Activated B cell treated with CpG ODN at 0.5 μM for 24 hours (primary cell): ENCODE measurements at regions not wholly inside any gene's neighbourhood (a gene's known extent, or its start where the extent isn't known, plus 50 kb on each side); places are given as distances from the start of the nearest gene placed in this dataset.
"Not testable (repeated sequence)": the region's sequence is repeated elsewhere in the genome, so short reads cannot be mapped to it uniquely, and the experiment has no call there.

Experiments used
- ATAC-seq: fragments of 200-7000 bp; cut with Tn5 transposase; one replicate; pipeline ENCODE4 v1.10.0; 2021; ENCODE audit warnings: low read depth, mild to moderate bottlenecking, moderate library complexity
- CTCF ChIA-PET: fragments of 350-600 bp; sonication (Branson Sonifier 250); formaldehyde crosslinking; loops from one replicate; lab custom pipeline; 2021; ENCODE audit warnings: antibody characterized with exemption; lab: Charles Lee
- POLR2A ChIA-PET: fragments of 350-600 bp; sonication (Branson Sonifier 250); formaldehyde crosslinking; loops from one replicate; lab custom pipeline; 2021; ENCODE audit warnings: antibody characterized with exemption; lab: Charles Lee
- DNase-seq: peaks from one replicate; pipeline ENCODE4 v3.0.0; 2022
- H3K27ac Mint-ChIP-seq: one replicate; pipeline ENCODE4 v1.8.0; 2020; ENCODE audit warnings: mixed read lengths
- H3K27me3 Mint-ChIP-seq: one replicate; pipeline ENCODE4 v1.8.0; 2021; ENCODE audit warnings: mixed read lengths
- H3K36me3 Mint-ChIP-seq: one replicate; pipeline ENCODE4 v1.8.0; 2021; ENCODE audit warnings: low read depth, mixed read lengths
- H3K4me1 Mint-ChIP-seq: one replicate; pipeline ENCODE4 v1.8.0; 2021; ENCODE audit warnings: mixed read lengths
- H3K4me3 Mint-ChIP-seq: one replicate; pipeline ENCODE4 v1.8.0; 2020; ENCODE audit warnings: mild to moderate bottlenecking, mixed read lengths
- H3K9me3 Mint-ChIP-seq: one replicate; pipeline ENCODE4 v1.8.0; 2020; ENCODE audit warnings: mixed read lengths
- intact Hi-C: fragments of 100-400 bp; cut with micrococcal nuclease; formaldehyde crosslinking; loops from one replicate; pipeline ENCODE4 v1.15.1; 2024
- TF ChIP-seq, protein P1 (sequence below): fragments of 200-600 bp; IDR thresholded peaks from one replicate; pipeline ENCODE4 v1.8.0; 2022; ENCODE audit warnings: antibody characterized with exemption, mild to moderate bottlenecking

DNA sequence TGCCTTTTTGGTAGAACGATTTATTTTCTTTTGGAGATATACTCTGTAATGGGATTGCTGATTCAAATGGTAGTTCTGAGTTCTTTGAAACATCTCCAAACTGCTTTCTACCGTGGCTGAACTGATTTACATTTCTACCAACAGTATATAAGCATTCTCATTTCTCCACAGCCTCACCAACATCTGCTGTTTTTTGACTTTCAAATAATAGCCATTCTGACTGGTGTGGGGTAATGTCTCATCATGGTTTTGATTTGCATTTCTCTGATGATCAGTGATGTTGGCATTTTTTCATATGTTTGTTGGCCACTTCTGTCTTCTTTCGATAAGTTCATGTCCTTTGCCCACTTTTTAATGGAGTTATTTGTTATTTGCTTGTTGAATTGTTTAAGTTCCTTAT lies 154.0 kb downstream of the ABHD5 start:
- CTCF ChIA-PET, result no interaction called here
- ATAC-seq (no peak), DNase-seq (no peak)
- Mint-ChIP-seq H3K4me3 (no peak overlapping the region), H3K9me3 (peaks cover 25% of the 10 kb centered on the region), H3K4me1 (no peaks in the 10 kb centered on the region), H3K36me3 (no peaks in the 10 kb centered on the region), H3K27me3 (peaks cover 14% of the 10 kb centered on the region), H3K27ac (no peak overlapping the region)
- POLR2A ChIA-PET, result no interaction called here
- intact Hi-C loops, result no loop called here
- TF ChIP-seq, protein P1, sequence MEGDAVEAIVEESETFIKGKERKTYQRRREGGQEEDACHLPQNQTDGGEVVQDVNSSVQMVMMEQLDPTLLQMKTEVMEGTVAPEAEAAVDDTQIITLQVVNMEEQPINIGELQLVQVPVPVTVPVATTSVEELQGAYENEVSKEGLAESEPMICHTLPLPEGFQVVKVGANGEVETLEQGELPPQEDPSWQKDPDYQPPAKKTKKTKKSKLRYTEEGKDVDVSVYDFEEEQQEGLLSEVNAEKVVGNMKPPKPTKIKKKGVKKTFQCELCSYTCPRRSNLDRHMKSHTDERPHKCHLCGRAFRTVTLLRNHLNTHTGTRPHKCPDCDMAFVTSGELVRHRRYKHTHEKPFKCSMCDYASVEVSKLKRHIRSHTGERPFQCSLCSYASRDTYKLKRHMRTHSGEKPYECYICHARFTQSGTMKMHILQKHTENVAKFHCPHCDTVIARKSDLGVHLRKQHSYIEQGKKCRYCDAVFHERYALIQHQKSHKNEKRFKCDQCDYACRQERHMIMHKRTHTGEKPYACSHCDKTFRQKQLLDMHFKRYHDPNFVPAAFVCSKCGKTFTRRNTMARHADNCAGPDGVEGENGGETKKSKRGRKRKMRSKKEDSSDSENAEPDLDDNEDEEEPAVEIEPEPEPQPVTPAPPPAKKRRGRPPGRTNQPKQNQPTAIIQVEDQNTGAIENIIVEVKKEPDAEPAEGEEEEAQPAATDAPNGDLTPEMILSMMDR, result no peak

GRCh38 chr3:43845553-43845952 lies 154.8 kb downstream of the ABHD5 start:
- CTCF ChIA-PET, DNase-seq, H3K4me3 Mint-ChIP-seq, H3K4me1 Mint-ChIP-seq, H3K27ac Mint-ChIP-seq, POLR2A ChIA-PET, H3K36me3 Mint-ChIP-seq, ATAC-seq, intact Hi-C loops: not testable (repeated sequence)
- H3K27me3 Mint-ChIP-seq, result peaks cover 14% of the 10 kb centered on the region
- H3K9me3 Mint-ChIP-seq, result peaks cover 25% of the 10 kb centered on the region

DNA sequence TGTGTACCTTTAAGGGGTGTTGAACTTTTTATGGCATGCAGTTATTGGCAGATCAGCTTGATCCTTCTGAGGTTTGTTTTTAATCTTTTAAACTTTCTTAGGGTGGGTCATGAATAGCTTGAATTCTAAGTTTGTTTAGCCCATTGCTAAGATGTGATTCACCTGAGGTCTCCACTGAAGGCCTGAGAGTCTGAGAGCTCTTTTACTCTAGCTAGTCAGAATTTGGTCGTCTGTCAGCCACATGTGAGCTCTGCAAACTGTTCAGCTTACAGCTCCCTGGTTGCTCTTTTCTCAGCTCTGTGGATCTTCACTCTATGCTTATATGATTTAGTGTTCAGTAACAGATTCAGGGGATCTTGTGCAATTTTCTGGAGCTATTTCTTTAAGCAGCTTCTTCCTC lies 161.3 kb downstream of the ABHD5 start:
- no peaks in the 10 kb centered on the region for H3K36me3 Mint-ChIP-seq
- ChIA-PET CTCF (interaction anchor here (1.3 kb wide), 1 partner anchor 9 kb away, joined by 3 read pairs; no protein-coding TSS in a partner anchor), POLR2A (no interaction called here)
- H3K27me3 Mint-ChIP-seq, result peaks cover 39% of the 10 kb centered on the region
- H3K9me3 Mint-ChIP-seq, result peaks cover 14% of the 10 kb centered on the region
- no peak for DNase-seq
- no peak overlapping the region for H3K27ac Mint-ChIP-seq
- TF ChIP-seq, protein P1, result no peak
- H3K4me3 Mint-ChIP-seq, result no peak overlapping the region
- intact Hi-C loops, result no loop called here
- ATAC-seq, result no peak
- H3K4me1 Mint-ChIP-seq, result peaks cover 4% of the 10 kb centered on the region

DNA sequence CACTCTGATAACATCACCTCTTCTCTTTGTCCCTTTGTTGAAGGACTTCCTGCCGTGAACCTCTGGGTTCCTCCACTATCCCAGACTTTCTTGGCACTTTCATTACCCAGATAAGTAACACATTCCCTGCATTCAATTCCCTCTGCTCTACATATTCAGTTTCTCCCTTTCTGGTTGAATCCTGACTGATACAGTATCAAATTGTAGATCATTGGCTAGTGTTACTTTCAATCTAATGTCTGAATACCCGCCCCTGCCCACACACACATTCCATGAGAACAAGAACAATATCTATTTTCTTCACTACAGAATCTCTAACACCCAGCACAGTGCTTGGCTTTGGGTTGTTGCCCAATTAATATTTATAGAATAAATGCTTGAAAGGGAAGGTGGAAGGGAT lies 163.5 kb downstream of the ABHD5 start:
- ChIA-PET POLR2A (no interaction called here), CTCF (interaction anchor here (4.4 kb wide), 1 partner anchor 259 kb away, joined by 34 read pairs; no protein-coding TSS in a partner anchor)
- Mint-ChIP-seq H3K4me3 (no peak overlapping the region), H3K4me1 (peaks cover 4% of the 10 kb centered on the region), H3K27me3 (peaks cover 59% of the 10 kb centered on the region), H3K9me3 (no peaks in the 10 kb centered on the region), H3K36me3 (no peaks in the 10 kb centered on the region), H3K27ac (no peak overlapping the region)
- ATAC-seq (no peak), DNase-seq (no peak)
- TF ChIP-seq, protein P1, result no peak
- intact Hi-C loops, result no loop called here

DNA sequence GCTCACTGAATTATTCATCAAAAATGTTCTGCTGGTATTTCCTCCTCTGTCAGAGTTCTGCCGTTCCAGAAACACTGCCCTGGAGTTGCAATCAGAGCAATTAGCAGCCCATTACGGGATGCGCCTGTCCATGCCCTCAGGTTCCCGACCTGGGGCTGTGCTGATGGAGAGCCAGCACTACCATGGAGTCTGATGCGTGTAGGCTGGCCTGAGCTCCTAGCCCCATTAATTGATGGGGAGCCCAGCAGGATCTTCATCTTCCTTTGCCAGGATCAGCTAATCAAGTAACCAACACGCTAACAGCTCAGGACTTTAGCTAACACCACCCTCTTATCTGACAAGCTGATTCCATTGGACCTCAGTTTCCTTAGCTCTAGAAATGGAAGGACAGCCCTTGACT lies 164.2 kb downstream of the ABHD5 start:
- no peak for ATAC-seq
- ChIA-PET POLR2A (no interaction called here), CTCF (interaction anchor here (0.8 to 4.4 kb wide), 15 partner anchors 8 to 345 kb away, joined by 3 to 34 read pairs (median 4); no protein-coding TSS in a partner anchor)
- intact Hi-C loops, result loop anchor here (1.0 to 5.0 kb wide), 4 partner anchors 222 to 381 kb away; no protein-coding TSS in a partner anchor
- Mint-ChIP-seq H3K27ac (no peak overlapping the region), H3K36me3 (no peaks in the 10 kb centered on the region), H3K4me1 (peaks cover 4% of the 10 kb centered on the region), H3K4me3 (no peak overlapping the region), H3K9me3 (no peaks in the 10 kb centered on the region), H3K27me3 (peaks cover 63% of the 10 kb centered on the region)
- DNase-seq, result no peak
- TF ChIP-seq, protein P1, result no peak
